ENCODE measurements at regions not wholly inside any gene's neighbourhood (a gene's known extent, or its start where the extent isn't known, plus 50 kb on each side); places are given as distances from the start of the nearest gene placed in this dataset.
A peak's percentile ranks its signal among the peaks of the same experiment; 100 is the strongest.

GRCh38 chr11:42253156-42253555 is 793.7 kb upstream of the LRRC4C start:
- Mint-ChIP-seq H3K4me1 (peaks cover 8% of the 10 kb centered on the region), H3K4me3 (peak overlapping the region in 1 of 2 donors; percentile 65), H3K9me3 (peaks cover 0 to 15% (median 5%) of the 10 kb centered on the region in 7 donors), H3K27me3 (ENCODE audit: low read depth in 3 of 3) (peaks cover 0 to 2% (median 1%) of the 10 kb centered on the region in 3 donors), H3K27ac (peak overlapping the region in 2 of 7 donors; percentile 74 to 81), H3K36me3 (no peaks in the 10 kb centered on the region)
- intact Hi-C loops (cut with micrococcal nuclease), result no loop called here
- Histone ChIP-seq H3K9ac (ENCODE audit: insufficient read depth, low read length, poor library complexity, severe bottlenecking) (no peak overlapping the region), H3K4me2 (replicated peaks; ENCODE audit: extremely low read depth, low read length, poor library complexity, severe bottlenecking) (no peak overlapping the region), H4K20me1 (ENCODE audit: insufficient read depth, low read length) (no peaks in the 10 kb centered on the region), H3K4me1 (ENCODE audit: control insufficient read depth in 1 of 2, insufficient read depth in 2 of 2, low read length in 2 of 2) (peaks cover 9 to 10% of the 10 kb centered on the region in 2 donors), H3K36me3 (replicated peaks in 1 of 2; ENCODE audit: control insufficient read depth in 1 of 2, insufficient read depth in 2 of 2, low read length in 2 of 2) (no peaks in the 10 kb centered on the region), H3K27me3 (ENCODE audit: control insufficient read depth in 2 of 2, insufficient read depth in 2 of 2, low read length in 2 of 2) (no peaks in the 10 kb centered on the region), H3K27ac (ENCODE audit: low read depth in 1 of 2, low read length in 2 of 2) (no peak overlapping the region), H2AFZ (ENCODE audit: insufficient read depth, low read depth, low read length, poor library complexity, severe bottlenecking) (no peak overlapping the region), H3K4me3 (replicated peaks in 1 of 3; ENCODE audit: low read depth in 2 of 3, low read length in 3 of 3) (peak overlapping the region in 1 of 3 experiments; percentile 8), H3K9me3 (replicated peaks in 1 of 2; ENCODE audit: control insufficient read depth in 1 of 2, insufficient read depth in 1 of 2, low read length in 2 of 2) (peaks cover 4 to 12% of the 10 kb centered on the region in 2 donors), H3K79me2 (ENCODE audit: insufficient read depth, low read length) (no peaks in the 10 kb centered on the region)
- DNase-seq, result peak in 2 of 3 donors; percentile 13 to 25
- no peak for TF ChIP-seq CTCF (IDR thresholded peaks at IDR 0.05)
- WGBS (ENCODE audit: insufficient coverage), result 11% methylated on average over 3 of the region's 3 CpGs

- intact Hi-C loops (cut with micrococcal nuclease), result no loop called here
- peaks cover 4 to 8% of the 10 kb centered on the region in 2 donors for H3K9me3 ChIP-seq (replicated peaks in 1 of 2; ENCODE audit: control insufficient read depth in 1 of 2, insufficient read depth in 1 of 2, low read length in 2 of 2)
- H3K4me1 Mint-ChIP-seq, result peaks cover 8% of the 10 kb centered on the region
- H3K9ac ChIP-seq (ENCODE audit: insufficient read depth, low read length, poor library complexity, severe bottlenecking), result no peak overlapping the region
- H3K27ac ChIP-seq (ENCODE audit: low read depth in 1 of 2, low read length in 2 of 2), result no peak overlapping the region
- no peaks in the 10 kb centered on the region for H3K36me3 ChIP-seq (replicated peaks in 1 of 2; ENCODE audit: control insufficient read depth in 1 of 2, insufficient read depth in 2 of 2, low read length in 2 of 2)
- no peak overlapping the region for H3K4me3 Mint-ChIP-seq
- no peaks in the 10 kb centered on the region for H3K27me3 ChIP-seq (ENCODE audit: control insufficient read depth in 2 of 2, insufficient read depth in 2 of 2, low read length in 2 of 2)
- no peaks in the 10 kb centered on the region for H3K79me2 ChIP-seq (ENCODE audit: insufficient read depth, low read length)
- no peaks in the 10 kb centered on the region for H3K36me3 Mint-ChIP-seq
- no peak overlapping the region for H3K4me3 ChIP-seq (replicated peaks in 1 of 3; ENCODE audit: low read depth in 2 of 3, low read length in 3 of 3)
- peaks cover 0 to 3% (median 0%) of the 10 kb centered on the region in 3 donors for H3K27me3 Mint-ChIP-seq (ENCODE audit: low read depth in 3 of 3)
- no peak for DNase-seq
- no peak overlapping the region for H2AFZ ChIP-seq (ENCODE audit: insufficient read depth, low read depth, low read length, poor library complexity, severe bottlenecking)
- no peak overlapping the region for H3K4me2 ChIP-seq (replicated peaks; ENCODE audit: extremely low read depth, low read length, poor library complexity, severe bottlenecking)
- H3K9me3 Mint-ChIP-seq, result peaks cover 0 to 9% (median 3%) of the 10 kb centered on the region in 7 donors
- H3K27ac Mint-ChIP-seq, result no peak overlapping the region
- no peak for TF ChIP-seq CTCF (IDR thresholded peaks at IDR 0.05)
- H4K20me1 ChIP-seq (ENCODE audit: insufficient read depth, low read length), result no peaks in the 10 kb centered on the region
- WGBS (ENCODE audit: insufficient coverage), result 100% methylated on average over 1 of the region's 1 CpG
- H3K4me1 ChIP-seq (ENCODE audit: control insufficient read depth in 1 of 2, insufficient read depth in 2 of 2, low read length in 2 of 2), result peaks cover 9 to 12% of the 10 kb centered on the region in 2 donors
These were observed 796.5 kb upstream of the LRRC4C start for GRCh38 chr11:42255906-42256305.
